HG02623 (cell line): ENCODE measurements at regions not wholly inside any gene's neighbourhood (a gene's known extent, or its start where the extent isn't known, plus 50 kb on each side); places are given as distances from the start of the nearest gene placed in this dataset.
"Not testable (repeated sequence)": the region's sequence is repeated elsewhere in the genome, so short reads cannot be mapped to it uniquely, and the experiment has no call there.

Source experiments
- ATAC-seq: cut with Tn5 transposase; IDR thresholded peaks from one replicate; pipeline ENCODE4 v1.9.1; 2021; ENCODE audit warnings: moderate library complexity; ENCODE audit not compliant: unreplicated experiment

GRCh38 chr3:137295336-137295735, 337.6 kb downstream of the IL20RB start:
- no peak for ATAC-seq

GRCh38 chr3:137296116-137296515, 338.3 kb downstream of the IL20RB start:
- ATAC-seq, result no peak

- no peak for ATAC-seq
Observed at GRCh38 chr3:137297770-137298169, 340.0 kb downstream of the IL20RB start.

- no peak for ATAC-seq
Observed at GRCh38 chr3:137300703-137301102, 342.9 kb downstream of the IL20RB start.

- ATAC-seq, result no peak
Observed at GRCh38 chr3:137304313-137305056, 346.7 kb downstream of the IL20RB start.

GRCh38 chr3:137324114-137324513, 366.3 kb downstream of the IL20RB start:
- no peak for ATAC-seq

- no peak for ATAC-seq
Observed at GRCh38 chr3:137325170-137325569, 367.4 kb downstream of the IL20RB start.

- no peak for ATAC-seq
Observed at GRCh38 chr3:137325934-137326333, 368.2 kb downstream of the IL20RB start.

GRCh38 chr3:137329594-137329993, 371.8 kb downstream of the IL20RB start:
- ATAC-seq, result no peak

GRCh38 chr3:137330246-137330645, 372.5 kb downstream of the IL20RB start:
- ATAC-seq, result no peak

GRCh38 chr3:137332297-137332696, 374.5 kb downstream of the IL20RB start:
- ATAC-seq, result no peak

- no peak for ATAC-seq
Observed at GRCh38 chr3:137335478-137335877, 377.7 kb downstream of the IL20RB start.

- not testable (repeated sequence) for ATAC-seq
Observed at GRCh38 chr3:137338400-137338799, 380.6 kb downstream of the IL20RB start.

- no peak for ATAC-seq
Observed at GRCh38 chr3:137343283-137343682, 385.5 kb downstream of the IL20RB start.

- no peak for ATAC-seq
Observed at GRCh38 chr3:137347132-137347531, 389.3 kb downstream of the IL20RB start.

GRCh38 chr3:137347817-137348368, 390.1 kb downstream of the IL20RB start:
- no peak for ATAC-seq

- ATAC-seq, result no peak
Observed at GRCh38 chr3:137348936-137349335, 391.2 kb downstream of the IL20RB start.

- ATAC-seq, result no peak
Observed at GRCh38 chr3:137349557-137350348, 392.0 kb downstream of the IL20RB start.

GRCh38 chr3:137360531-137361201, 402.9 kb downstream of the IL20RB start:
- ATAC-seq, result no peak

- ATAC-seq, result no peak
Observed at GRCh38 chr3:137382005-137382594, 382.0 kb upstream of the SOX14 start.

GRCh38 chr3:137385922-137386321, 378.2 kb upstream of the SOX14 start:
- no peak for ATAC-seq
